GM12878 (cell line): ENCODE measurements at regions not wholly inside any gene's neighbourhood (a gene's known extent, or its start where the extent isn't known, plus 50 kb on each side); places are given as distances from the start of the nearest gene placed in this dataset.

Experiments
- ATAC-seq: fragments of 200-7000 bp; cut with Tn5 transposase; 3 replicates; pipeline ENCODE4 v1.9.1; 2020; ENCODE audit warnings: mild to moderate bottlenecking, moderate library complexity
- BruUV-seq: library from RNA; stranded (reverse); fragments of 400-500 nt; replicated peaks from 2 replicates; lab custom pipeline; 2021; lab: Mats Ljungman, UMichigan
- CTCF ChIA-PET: fragments of 300-600 bp; sonication (Branson Sonifier 250); formaldehyde crosslinking; extraction: SDS; loops from one replicate; lab custom pipeline; 2021; ENCODE audit warnings: inconsistent platforms; lab: Yijun Ruan, JAX
- POLR2A ChIA-PET: fragments of 350-600 bp; formaldehyde crosslinking; extraction: SDS; loops from one replicate; lab custom pipeline; 2021; ENCODE audit warnings: inconsistent platforms; lab: Charles Lee
- RAD21 ChIA-PET: fragments of 300-600 bp; sonication (Branson Sonifier 250); formaldehyde crosslinking; loops from one replicate; lab custom pipeline; 2023; ENCODE audit warnings: antibody characterized with exemption; ENCODE audit not compliant: unreplicated experiment; lab: Charles Lee
- SMC1A ChIA-PET: fragments of 300-600 bp; sonication (Branson Sonifier 250); formaldehyde crosslinking; loops from one replicate; lab custom pipeline; 2023; ENCODE audit not compliant: unreplicated experiment, uncharacterized antibody; lab: Charles Lee
- DNase-seq: peaks from one replicate; pipeline ENCODE4 v3.0.0-alpha.2; 2011; ENCODE audit warnings: low read depth, low spot score
- FAIRE-seq: peaks from 3 replicates; lab custom pipeline; 2011; peaks lifted over from hg19 to GRCh38; lab: Jason Lieb, UNC
- H2AFZ ChIP-seq: 2 replicates; pipeline ENCODE4 v1.6.0; 2011; ENCODE audit warnings: low read depth, low read length, control low read depth; ENCODE audit not compliant: control insufficient read depth
- H3K27ac ChIP-seq: 2 replicates; pipeline ENCODE4 v1.5.1; 2011; ENCODE audit warnings: control low read depth; ENCODE audit not compliant: control insufficient read depth, insufficient read depth
- H3K27me3 ChIP-seq, 2 experiments: replicated peaks in 1 of 2; 2 replicates each; pipeline versions ENCODE4 v1.6.0 to v1.6.1; 2011; ENCODE audit warnings: low read length in 1 of 2; ENCODE audit not compliant: control insufficient read depth in 2 of 2, insufficient read depth in 2 of 2
- H3K36me3 ChIP-seq, 2 experiments: 2 replicates each; pipeline ENCODE4 v1.5.1; 2011; ENCODE audit warnings: low read length in 1 of 2; ENCODE audit not compliant: control insufficient read depth in 2 of 2, insufficient read depth in 2 of 2
- H3K4me1 ChIP-seq: 2 replicates; pipeline ENCODE4 v1.6.1; 2011; ENCODE audit warnings: mild to moderate bottlenecking, low read length, moderate library complexity, mixed read lengths; ENCODE audit not compliant: control insufficient read depth, insufficient read depth
- H3K4me2 ChIP-seq: 2 replicates; pipeline ENCODE4 v1.6.0; 2011; ENCODE audit warnings: control low read depth; ENCODE audit not compliant: control insufficient read depth, insufficient read depth
- H3K4me3 ChIP-seq: fragments of 200-600 bp; sonication (generic); 2 replicates; pipeline ENCODE4 v1.5.1; 2016
- H3K79me2 ChIP-seq: 2 replicates; pipeline ENCODE4 v1.6.0; 2011; ENCODE audit warnings: low read length; ENCODE audit not compliant: control insufficient read depth, insufficient read depth
- H3K9ac ChIP-seq: 2 replicates; pipeline ENCODE4 v1.8.0; 2011; ENCODE audit warnings: low read length, control low read depth, mixed read lengths; ENCODE audit not compliant: control insufficient read depth, insufficient read depth
- H3K9me3 ChIP-seq: replicated peaks from 3 replicates; pipeline ENCODE4 v1.5.1; 2011; ENCODE audit warnings: mild to moderate bottlenecking, low read length; ENCODE audit not compliant: control insufficient read depth, insufficient read depth
- H4K20me1 ChIP-seq: 2 replicates; pipeline ENCODE4 v1.6.0; 2011; ENCODE audit not compliant: control insufficient read depth, insufficient read depth
- ATF7 ChIP-seq: fragments of 450-650 bp; IDR thresholded peaks from 2 replicates; pipeline ENCODE4 v1.6.1; 2016; ENCODE audit warnings: low read depth, mild to moderate bottlenecking
- E2F4 ChIP-seq: IDR thresholded peaks from 2 replicates; pipeline ENCODE4 v1.6.1; 2012; ENCODE audit warnings: low read depth, low read length, improper control_type of control experiment
- EP300 ChIP-seq, 2 experiments: fragments of 150-350 bp in 1 of 2; IDR thresholded peaks; 2 replicates each; pipeline ENCODE4 v1.6.1; 2011 to 2012; ENCODE audit warnings: low read depth in 2 of 2, low read length in 2 of 2, borderline replicate concordance in 1 of 2, improper control_type of control experiment in 1 of 2, inconsistent platforms in 1 of 2; ENCODE audit not compliant: control insufficient read depth in 1 of 2
- KDM1A ChIP-seq: fragments of 200-600 bp; sonication (generic); IDR thresholded peaks from 2 replicates; pipeline ENCODE4 v1.6.1; 2016; ENCODE audit warnings: borderline replicate concordance
- MEF2B ChIP-seq: fragments of 450-650 bp; IDR thresholded peaks from 2 replicates; pipeline ENCODE4 v1.6.1; 2018; ENCODE audit warnings: mild to moderate bottlenecking, moderate library complexity; ENCODE audit not compliant: partially characterized antibody, poor library complexity, severe bottlenecking
- MXI1 ChIP-seq: fragments of 150-350 bp; IDR thresholded peaks from 2 replicates; pipeline ENCODE4 v1.6.1; 2011; ENCODE audit warnings: low read depth, mild to moderate bottlenecking, inconsistent platforms, low read length, improper control_type of control experiment
- NR2F1 ChIP-seq: fragments of 450-650 bp; conservative IDR thresholded peaks from 2 replicates; pipeline ENCODE4 v1.6.1; 2017; ENCODE audit warnings: mild to moderate bottlenecking
- PAX8 ChIP-seq: fragments of 450-650 bp; IDR thresholded peaks from 2 replicates; pipeline ENCODE4 v1.6.1; 2017; ENCODE audit warnings: mild to moderate bottlenecking, moderate library complexity
- POLR2AphosphoS5 ChIP-seq: IDR thresholded peaks from 2 replicates; pipeline ENCODE4 v1.6.1; 2011; ENCODE audit warnings: mild to moderate bottlenecking, low read length, inconsistent platforms
- POU2F2 ChIP-seq: IDR thresholded peaks from 3 replicates; pipeline ENCODE4 v1.6.1; 2011; ENCODE audit warnings: low read depth, mild to moderate bottlenecking, low read length, borderline replicate concordance
- ZBTB33 ChIP-seq: fragments of 450-650 bp; IDR thresholded peaks from 2 replicates; pipeline ENCODE4 v1.6.1; 2017; ENCODE audit warnings: mild to moderate bottlenecking
- ZNF217 ChIP-seq: fragments of 450-650 bp; IDR thresholded peaks from 2 replicates; pipeline ENCODE4 v1.6.1; 2017; ENCODE audit warnings: antibody characterized with exemption, mild to moderate bottlenecking
- WGBS: methylation state at CpG from one replicate; pipeline ENCODE4 v1.1.6; 2016; ENCODE audit warnings: low lambda C conversion rate; ENCODE audit not compliant: insufficient replicate concordance, insufficient coverage; ENCODE audit errors: missing lambda C conversion rate; 5-methylcytosine and 5-hydroxymethylcytosine counted together
- in situ Hi-C: fragments of 300-500 bp; cut with MboI; formaldehyde crosslinking; loops from 9 replicates; pipeline ENCODE4 v1.14.3; 2018; ENCODE audit warnings: mixed read lengths
- intact Hi-C: fragments of 100-400 bp; cut with micrococcal nuclease; formaldehyde crosslinking; loops from one replicate; pipeline ENCODE4 v1.14.2; 2022; ENCODE audit not compliant: unreplicated experiment
- TF ChIP-seq, protein P1 (sequence below): fragments of 450-650 bp; IDR thresholded peaks from 2 replicates; pipeline ENCODE4 v1.6.1; 2017; ENCODE audit warnings: mild to moderate bottlenecking, moderate library complexity

DNA sequence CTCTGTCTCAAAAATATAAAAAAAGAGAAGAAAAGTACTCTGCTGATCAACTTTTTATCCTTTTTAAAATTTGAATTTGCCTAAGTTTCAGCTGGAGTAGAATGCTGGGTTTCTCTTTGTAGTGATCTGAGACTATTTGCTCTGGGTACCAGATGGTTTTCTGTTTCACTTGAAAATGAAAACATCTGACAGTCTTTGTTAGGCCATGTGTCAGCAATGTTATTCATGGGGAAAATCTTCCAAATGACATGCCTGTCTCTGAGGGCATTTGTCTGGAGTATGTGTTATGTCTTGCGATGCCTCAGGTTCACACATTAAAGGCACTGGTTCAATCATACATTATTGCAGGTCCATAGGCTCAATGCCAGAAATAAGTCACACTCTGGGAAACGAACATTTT lies 175.3 kb upstream of the TMEM229A start:
- no peaks in the 10 kb centered on the region for H3K9me3 ChIP-seq
- ATAC-seq (no peak), DNase-seq (no peak), FAIRE-seq (no peak)
- SMC1A ChIA-PET = no interaction called here
- WGBS = 19% methylated on average over 2 of the region's 2 CpGs
- no TSS peak for BruUV-seq
- H3K4me1 ChIP-seq = no peaks in the 10 kb centered on the region
- no peak overlapping the region for H3K4me3 ChIP-seq
- in situ Hi-C loops = no loop called here
- no peak overlapping the region for H3K27ac ChIP-seq
- H3K79me2 ChIP-seq = no peaks in the 10 kb centered on the region
- no peak overlapping the region for H3K9ac ChIP-seq
- intact Hi-C loops = no loop called here
- H3K4me2 ChIP-seq = no peak overlapping the region
- CTCF ChIA-PET = interaction anchor here (0.6 kb wide), 1 partner anchor 502 kb away, joined by 3 read pairs; no protein-coding TSS in a partner anchor
- H4K20me1 ChIP-seq = no peaks in the 10 kb centered on the region
- H2AFZ ChIP-seq = no peak overlapping the region
- RAD21 ChIA-PET = no interaction called here
- no peaks in the 10 kb centered on the region for H3K27me3 ChIP-seq
- POLR2A ChIA-PET = interaction anchor here (0.6 to 0.8 kb wide), 2 partner anchors 28 to 49 kb away, joined by 3 to 5 read pairs; no protein-coding TSS in a partner anchor
- H3K36me3 ChIP-seq = no peaks in the 10 kb centered on the region
- TF ChIP-seq, protein P1, sequence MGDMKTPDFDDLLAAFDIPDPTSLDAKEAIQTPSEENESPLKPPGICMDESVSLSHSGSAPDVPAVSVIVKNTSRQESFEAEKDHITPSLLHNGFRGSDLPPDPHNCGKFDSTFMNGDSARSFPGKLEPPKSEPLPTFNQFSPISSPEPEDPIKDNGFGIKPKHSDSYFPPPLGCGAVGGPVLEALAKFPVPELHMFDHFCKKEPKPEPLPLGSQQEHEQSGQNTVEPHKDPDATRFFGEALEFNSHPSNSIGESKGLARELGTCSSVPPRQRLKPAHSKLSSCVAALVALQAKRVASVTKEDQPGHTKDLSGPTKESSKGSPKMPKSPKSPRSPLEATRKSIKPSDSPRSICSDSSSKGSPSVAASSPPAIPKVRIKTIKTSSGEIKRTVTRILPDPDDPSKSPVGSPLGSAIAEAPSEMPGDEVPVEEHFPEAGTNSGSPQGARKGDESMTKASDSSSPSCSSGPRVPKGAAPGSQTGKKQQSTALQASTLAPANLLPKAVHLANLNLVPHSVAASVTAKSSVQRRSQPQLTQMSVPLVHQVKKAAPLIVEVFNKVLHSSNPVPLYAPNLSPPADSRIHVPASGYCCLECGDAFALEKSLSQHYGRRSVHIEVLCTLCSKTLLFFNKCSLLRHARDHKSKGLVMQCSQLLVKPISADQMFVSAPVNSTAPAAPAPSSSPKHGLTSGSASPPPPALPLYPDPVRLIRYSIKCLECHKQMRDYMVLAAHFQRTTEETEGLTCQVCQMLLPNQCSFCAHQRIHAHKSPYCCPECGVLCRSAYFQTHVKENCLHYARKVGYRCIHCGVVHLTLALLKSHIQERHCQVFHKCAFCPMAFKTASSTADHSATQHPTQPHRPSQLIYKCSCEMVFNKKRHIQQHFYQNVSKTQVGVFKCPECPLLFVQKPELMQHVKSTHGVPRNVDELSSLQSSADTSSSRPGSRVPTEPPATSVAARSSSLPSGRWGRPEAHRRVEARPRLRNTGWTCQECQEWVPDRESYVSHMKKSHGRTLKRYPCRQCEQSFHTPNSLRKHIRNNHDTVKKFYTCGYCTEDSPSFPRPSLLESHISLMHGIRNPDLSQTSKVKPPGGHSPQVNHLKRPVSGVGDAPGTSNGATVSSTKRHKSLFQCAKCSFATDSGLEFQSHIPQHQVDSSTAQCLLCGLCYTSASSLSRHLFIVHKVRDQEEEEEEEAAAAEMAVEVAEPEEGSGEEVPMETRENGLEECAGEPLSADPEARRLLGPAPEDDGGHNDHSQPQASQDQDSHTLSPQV = no peak
- TF ChIP-seq ZNF217 (no peak), KDM1A (no peak), MEF2B (no peak), POU2F2 (no peak), NR2F1 (no peak), EP300 (IDR thresholded peaks at IDR 0.05; ENCODE audit: borderline replicate concordance in 1 of 2, control insufficient read depth in 1 of 2, low read depth in 2 of 2, low read length in 2 of 2) (no peak), E2F4 (no peak), PAX8 (no peak), ZBTB33 (no peak), ATF7 (no peak), MXI1 (no peak), POLR2AphosphoS5 (no peak)
